ENCODE measurements at regions not wholly inside any gene's neighbourhood (a gene's known extent, or its start where the extent isn't known, plus 50 kb on each side); places are given as distances from the start of the nearest gene placed in this dataset.

DNA sequence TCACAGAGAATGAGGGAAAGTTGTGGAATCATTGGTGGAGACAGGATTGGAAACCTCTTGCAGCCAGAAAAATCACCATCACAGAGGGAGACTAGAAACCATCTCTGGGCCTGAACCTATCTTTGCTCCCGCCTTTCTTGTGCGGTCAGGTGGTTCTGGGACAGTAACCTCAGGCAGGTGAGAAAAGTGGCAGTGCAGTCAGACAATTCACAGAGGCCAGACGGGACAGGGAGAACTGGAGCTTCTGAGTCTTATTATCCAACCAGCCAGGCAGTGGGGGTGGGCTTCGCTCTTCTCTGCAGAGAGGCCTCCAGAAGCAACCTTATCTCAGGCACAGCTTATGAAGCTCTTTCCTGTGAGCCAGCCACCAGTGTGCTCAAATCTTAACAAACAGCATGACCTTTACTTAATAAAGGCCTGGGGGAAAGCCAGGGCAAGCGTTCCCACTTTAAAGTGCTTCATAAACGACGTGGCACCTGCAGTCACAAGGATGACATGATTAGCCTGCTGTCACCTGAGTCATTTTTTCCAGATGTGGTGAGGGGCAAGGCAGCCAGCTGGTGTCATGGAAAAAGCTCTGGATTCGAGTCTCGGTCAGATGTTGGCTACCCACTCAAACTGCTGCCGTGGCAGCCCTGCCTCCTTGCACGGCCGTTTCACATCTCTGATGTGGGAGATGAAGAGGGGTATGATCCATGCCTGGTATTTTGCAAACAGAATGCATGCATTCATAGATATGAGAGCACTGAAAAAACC lies 109.7 kb downstream of the B3GNT2 start (continued):
- TF ChIP-seq TEAD4 (IDR thresholded peaks at IDR 0.05; ENCODE audit: low read length), result peak; percentile 82
- no peak for TF ChIP-seq TEAD4 (CRISPR knock-in tag; IDR thresholded peaks at IDR 0.05; ENCODE audit: borderline replicate concordance)
- TF ChIP-seq YY1 (IDR thresholded peaks at IDR 0.05; ENCODE audit: borderline replicate concordance in 1 of 3, control insufficient read depth in 1 of 3, extremely low read depth in 1 of 3, insufficient read depth in 3 of 3, insufficient read length in 1 of 3, insufficient replicate concordance in 2 of 3, low read depth in 1 of 3, low read length in 2 of 3), result no peak
- TF ChIP-seq NFIC (IDR thresholded peaks at IDR 0.05), result peak; percentile 75
- TF ChIP-seq, protein P1, sequence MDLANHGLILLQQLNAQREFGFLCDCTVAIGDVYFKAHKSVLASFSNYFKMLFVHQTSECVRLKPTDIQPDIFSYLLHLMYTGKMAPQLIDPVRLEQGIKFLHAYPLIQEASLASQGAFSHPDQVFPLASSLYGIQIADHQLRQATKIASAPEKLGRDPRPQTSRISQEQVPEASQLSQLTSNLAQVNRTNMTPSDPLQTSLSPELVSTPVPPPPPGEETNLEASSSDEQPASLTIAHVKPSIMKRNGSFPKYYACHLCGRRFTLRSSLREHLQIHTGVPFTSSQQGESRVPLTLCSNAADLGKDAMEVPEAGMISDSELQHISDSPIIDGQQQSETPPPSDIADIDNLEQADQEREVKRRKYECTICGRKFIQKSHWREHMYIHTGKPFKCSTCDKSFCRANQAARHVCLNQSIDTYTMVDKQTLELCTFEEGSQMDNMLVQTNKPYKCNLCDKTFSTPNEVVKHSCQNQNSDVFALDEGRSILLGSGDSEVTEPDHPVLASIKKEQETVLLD (IDR thresholded peaks at IDR 0.05), result 0 out of 2 replicates have a peak, but pooled peaks have one; percentile 6
- TF ChIP-seq NCOR1 (IDR thresholded peaks at IDR 0.05), result peak; percentile 86
- peak; percentile 41; the same call in 1 of the 2 replicates for TF ChIP-seq FOXM1 (IDR thresholded peaks at IDR 0.05; ENCODE audit: low read depth)
- TF ChIP-seq FOXM1 (CRISPR knock-in tag; IDR thresholded peaks at IDR 0.05; ENCODE audit: low read depth), result no peak
- no peak for TF ChIP-seq SP2 (IDR thresholded peaks at IDR 0.05; ENCODE audit: extremely low read depth, low read depth, low read length, poor library complexity, severe bottlenecking)
- no peak for TF ChIP-seq HEY1 (CRISPR knock-in tag; IDR thresholded peaks at IDR 0.05; ENCODE audit: borderline replicate concordance)
- TF ChIP-seq, protein P2, sequence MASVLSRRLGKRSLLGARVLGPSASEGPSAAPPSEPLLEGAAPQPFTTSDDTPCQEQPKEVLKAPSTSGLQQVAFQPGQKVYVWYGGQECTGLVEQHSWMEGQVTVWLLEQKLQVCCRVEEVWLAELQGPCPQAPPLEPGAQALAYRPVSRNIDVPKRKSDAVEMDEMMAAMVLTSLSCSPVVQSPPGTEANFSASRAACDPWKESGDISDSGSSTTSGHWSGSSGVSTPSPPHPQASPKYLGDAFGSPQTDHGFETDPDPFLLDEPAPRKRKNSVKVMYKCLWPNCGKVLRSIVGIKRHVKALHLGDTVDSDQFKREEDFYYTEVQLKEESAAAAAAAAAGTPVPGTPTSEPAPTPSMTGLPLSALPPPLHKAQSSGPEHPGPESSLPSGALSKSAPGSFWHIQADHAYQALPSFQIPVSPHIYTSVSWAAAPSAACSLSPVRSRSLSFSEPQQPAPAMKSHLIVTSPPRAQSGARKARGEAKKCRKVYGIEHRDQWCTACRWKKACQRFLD (CRISPR knock-in tag; IDR thresholded peaks at IDR 0.05), result peak; percentile 47; the same call in 1 of the 2 replicates
- peak; percentile 71 for TF ChIP-seq DPF2 (IDR thresholded peaks at IDR 0.05)
- TF ChIP-seq, protein P3, sequence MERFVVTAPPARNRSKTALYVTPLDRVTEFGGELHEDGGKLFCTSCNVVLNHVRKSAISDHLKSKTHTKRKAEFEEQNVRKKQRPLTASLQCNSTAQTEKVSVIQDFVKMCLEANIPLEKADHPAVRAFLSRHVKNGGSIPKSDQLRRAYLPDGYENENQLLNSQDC (CRISPR knock-in tag; IDR thresholded peaks at IDR 0.05), result no peak
- TF ChIP-seq MAZ (CRISPR knock-in tag; conservative IDR thresholded peaks at IDR 0.05 in 1 of 2, IDR thresholded peaks at IDR 0.05 in 1 of 2), result no peak
- no peak for TF ChIP-seq PHF21A (IDR thresholded peaks at IDR 0.05; ENCODE audit: borderline replicate concordance, low read depth)
- peak; percentile 22; the same call in 1 of the 2 replicates for TF ChIP-seq ZFX (CRISPR knock-in tag; IDR thresholded peaks at IDR 0.05)
- no peak for TF ChIP-seq TAF9B (IDR thresholded peaks at IDR 0.05; ENCODE audit: partially characterized antibody)
- peak; percentile 34 to 76; a peak in 2 of 4 replicates for TF ChIP-seq RCOR1 (IDR thresholded peaks at IDR 0.05; ENCODE audit: borderline replicate concordance in 1 of 2, low read depth in 2 of 2, low read length in 2 of 2)
- TF ChIP-seq, protein P4, sequence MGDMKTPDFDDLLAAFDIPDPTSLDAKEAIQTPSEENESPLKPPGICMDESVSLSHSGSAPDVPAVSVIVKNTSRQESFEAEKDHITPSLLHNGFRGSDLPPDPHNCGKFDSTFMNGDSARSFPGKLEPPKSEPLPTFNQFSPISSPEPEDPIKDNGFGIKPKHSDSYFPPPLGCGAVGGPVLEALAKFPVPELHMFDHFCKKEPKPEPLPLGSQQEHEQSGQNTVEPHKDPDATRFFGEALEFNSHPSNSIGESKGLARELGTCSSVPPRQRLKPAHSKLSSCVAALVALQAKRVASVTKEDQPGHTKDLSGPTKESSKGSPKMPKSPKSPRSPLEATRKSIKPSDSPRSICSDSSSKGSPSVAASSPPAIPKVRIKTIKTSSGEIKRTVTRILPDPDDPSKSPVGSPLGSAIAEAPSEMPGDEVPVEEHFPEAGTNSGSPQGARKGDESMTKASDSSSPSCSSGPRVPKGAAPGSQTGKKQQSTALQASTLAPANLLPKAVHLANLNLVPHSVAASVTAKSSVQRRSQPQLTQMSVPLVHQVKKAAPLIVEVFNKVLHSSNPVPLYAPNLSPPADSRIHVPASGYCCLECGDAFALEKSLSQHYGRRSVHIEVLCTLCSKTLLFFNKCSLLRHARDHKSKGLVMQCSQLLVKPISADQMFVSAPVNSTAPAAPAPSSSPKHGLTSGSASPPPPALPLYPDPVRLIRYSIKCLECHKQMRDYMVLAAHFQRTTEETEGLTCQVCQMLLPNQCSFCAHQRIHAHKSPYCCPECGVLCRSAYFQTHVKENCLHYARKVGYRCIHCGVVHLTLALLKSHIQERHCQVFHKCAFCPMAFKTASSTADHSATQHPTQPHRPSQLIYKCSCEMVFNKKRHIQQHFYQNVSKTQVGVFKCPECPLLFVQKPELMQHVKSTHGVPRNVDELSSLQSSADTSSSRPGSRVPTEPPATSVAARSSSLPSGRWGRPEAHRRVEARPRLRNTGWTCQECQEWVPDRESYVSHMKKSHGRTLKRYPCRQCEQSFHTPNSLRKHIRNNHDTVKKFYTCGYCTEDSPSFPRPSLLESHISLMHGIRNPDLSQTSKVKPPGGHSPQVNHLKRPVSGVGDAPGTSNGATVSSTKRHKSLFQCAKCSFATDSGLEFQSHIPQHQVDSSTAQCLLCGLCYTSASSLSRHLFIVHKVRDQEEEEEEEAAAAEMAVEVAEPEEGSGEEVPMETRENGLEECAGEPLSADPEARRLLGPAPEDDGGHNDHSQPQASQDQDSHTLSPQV (IDR thresholded peaks at IDR 0.05), result peak; percentile 54
